ENCODE measurements at regions not wholly inside any gene's neighbourhood (a gene's known extent, or its start where the extent isn't known, plus 50 kb on each side); places are given as distances from the start of the nearest gene placed in this dataset.

GRCh38 chr3:189403194-189403593, 228.0 kb upstream of the TP63 start:
- TF ChIP-seq CTCF (IDR thresholded peaks at IDR 0.05 in 2 of 3, conservative IDR thresholded peaks at IDR 0.05 in 1 of 3; ENCODE audit: insufficient read depth in 2 of 3, low read depth in 1 of 3, low read length in 3 of 3) (no peak), LEF1 (IDR thresholded peaks at IDR 0.05) (no peak), RFX5 (IDR thresholded peaks at IDR 0.05; ENCODE audit: low read depth, low read length) (no peak), MXD1 (CRISPR knock-in tag; IDR thresholded peaks at IDR 0.05; ENCODE audit: borderline replicate concordance, poor library complexity, severe bottlenecking) (no peak), JUN (IDR thresholded peaks at IDR 0.05; ENCODE audit: borderline replicate concordance, low read depth, low read length) (no peak), JUN (CRISPR knock-in tag; IDR thresholded peaks at IDR 0.05; ENCODE audit: borderline replicate concordance) (no peak), PBX2 (CRISPR knock-in tag; IDR thresholded peaks at IDR 0.05; ENCODE audit: low read depth) (no peak), PBX2 (tag; conservative IDR thresholded peaks at IDR 0.05; ENCODE audit: low read depth) (no peak), ZNF766 (CRISPR knock-in tag; conservative IDR thresholded peaks at IDR 0.05) (no peak), PKNOX1 (IDR thresholded peaks at IDR 0.05) (no peak), TAF1 (IDR thresholded peaks at IDR 0.05; ENCODE audit: control insufficient read depth, extremely low read depth, insufficient read depth, low read length, severe bottlenecking) (no peak), POLR2AphosphoS5 (IDR thresholded peaks at IDR 0.05; ENCODE audit: control insufficient read depth, insufficient read depth, low read depth, low read length) (no peak), ZBTB5 (IDR thresholded peaks at IDR 0.05) (no peak), ZNF316 (IDR thresholded peaks at IDR 0.05) (no peak), ZNF239 (CRISPR knock-in tag; IDR thresholded peaks at IDR 0.05) (no peak)

Data from K562 (cell line).